NCI-H1694 treated with DMSO at 0.1 percent for 48 hours (cell line): ENCODE measurements at regions not wholly inside any gene's neighbourhood (a gene's known extent, or its start where the extent isn't known, plus 50 kb on each side); places are given as distances from the start of the nearest gene placed in this dataset.
A peak's percentile ranks its signal among the peaks of the same experiment; 100 is the strongest.

Experiments
- DNase-seq: peaks from one replicate; lab custom pipeline; 2025; lab: John Stamatoyannopoulos, UW

- no peak for DNase-seq
Measured at GRCh38 chr18:61173554-61173953, 159.7 kb upstream of the CDH20 start.

DNA sequence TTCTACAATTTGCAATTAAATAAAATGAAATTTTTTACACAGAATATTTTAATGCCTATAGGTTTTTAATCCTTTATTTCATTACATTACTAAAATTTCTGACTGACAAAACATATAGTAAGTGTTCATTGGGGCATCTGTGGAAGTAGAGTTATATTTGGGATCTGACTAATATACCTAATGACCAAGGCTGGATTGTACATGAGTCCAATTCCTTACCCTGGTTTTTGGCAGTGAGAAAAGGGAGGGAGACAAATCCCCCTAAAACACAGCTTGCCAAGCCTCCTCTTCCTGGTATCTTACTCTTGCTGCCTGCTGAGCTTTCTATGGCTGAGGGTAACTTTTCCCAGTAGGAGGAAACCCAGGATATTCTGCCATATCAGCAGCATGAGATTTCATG lies 149.4 kb upstream of the CDH20 start:
- no peak for DNase-seq

GRCh38 chr18:61187971-61188370 lies 145.3 kb upstream of the CDH20 start:
- DNase-seq: no peak

- DNase-seq: no peak
Measured at GRCh38 chr18:61189376-61189775, 143.9 kb upstream of the CDH20 start.

DNA sequence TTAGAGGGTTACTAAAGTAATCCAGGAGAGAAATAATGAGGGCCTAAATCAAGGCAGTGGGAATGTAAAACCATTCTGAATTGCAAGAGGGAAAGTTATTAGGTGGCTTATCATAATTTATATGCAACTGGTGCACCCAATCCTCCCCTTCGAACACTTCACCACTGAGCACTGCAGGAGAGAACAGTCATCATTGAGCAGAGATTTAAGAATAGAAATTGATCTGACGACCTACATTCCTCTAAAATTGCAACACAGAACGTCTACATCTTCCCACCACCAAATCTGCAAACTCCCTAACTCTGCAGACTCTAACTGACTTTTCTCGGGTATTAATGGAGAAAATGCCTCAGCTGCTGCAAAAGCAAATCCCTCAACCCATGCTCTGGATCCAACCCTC lies 138.5 kb upstream of the CDH20 start:
- DNase-seq: no peak

GRCh38 chr18:61196750-61197149 lies 136.5 kb upstream of the CDH20 start:
- no peak for DNase-seq

- no peak for DNase-seq
Measured at GRCh38 chr18:61198486-61198885, 134.7 kb upstream of the CDH20 start.

DNA sequence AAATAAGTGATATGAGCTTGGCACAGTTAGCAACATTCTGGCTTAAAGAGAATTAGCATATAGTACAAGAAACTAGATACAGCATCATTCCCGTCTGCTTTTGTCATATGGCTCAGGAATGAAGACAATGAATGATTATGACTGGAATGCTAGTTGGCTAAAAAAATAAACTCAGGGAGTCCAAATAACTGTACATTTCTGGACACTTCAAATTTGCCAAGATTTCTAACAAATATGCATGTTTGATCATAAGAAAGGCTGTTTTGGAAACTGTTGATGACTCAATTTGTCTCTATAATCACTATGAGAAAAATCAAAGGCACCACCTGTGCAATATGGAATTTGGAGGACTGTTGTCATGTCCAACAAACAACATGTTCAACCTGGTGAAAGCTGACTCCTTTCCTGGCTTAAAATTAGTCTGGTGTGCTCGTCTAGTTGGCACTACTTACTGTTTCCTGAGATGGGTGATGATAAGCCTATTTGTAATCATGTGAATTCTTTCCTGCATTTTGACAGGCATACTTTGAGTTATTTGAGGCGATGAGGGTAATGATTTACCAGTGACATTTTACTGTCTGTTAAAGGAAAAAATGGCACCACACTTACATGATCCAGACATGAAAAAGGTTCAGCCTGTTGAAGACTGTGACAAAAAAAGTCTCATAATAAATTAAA lies 133.9 kb upstream of the CDH20 start:
- no peak for DNase-seq

DNA sequence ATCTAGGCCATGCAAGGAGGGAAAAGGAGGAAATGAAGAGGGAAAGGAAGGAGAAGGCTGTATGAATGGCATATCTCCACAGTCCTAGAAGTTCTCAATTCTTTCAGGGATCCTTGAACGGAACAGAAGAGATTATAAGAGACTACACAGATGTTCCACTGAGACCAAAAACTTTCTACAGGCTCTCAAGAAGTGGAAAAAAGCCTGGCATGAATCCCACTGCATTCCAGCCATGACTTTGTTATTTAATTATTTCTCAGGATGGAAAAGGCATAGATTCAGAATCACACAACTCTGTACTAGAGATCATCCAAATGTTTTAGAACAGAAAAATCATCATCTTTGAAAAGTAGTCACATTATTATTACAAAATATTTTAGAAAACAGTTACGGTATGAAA lies 131.7 kb upstream of the CDH20 start:
- DNase-seq: no peak

GRCh38 chr18:61203151-61203550 lies 130.1 kb upstream of the CDH20 start:
- no peak for DNase-seq

DNA sequence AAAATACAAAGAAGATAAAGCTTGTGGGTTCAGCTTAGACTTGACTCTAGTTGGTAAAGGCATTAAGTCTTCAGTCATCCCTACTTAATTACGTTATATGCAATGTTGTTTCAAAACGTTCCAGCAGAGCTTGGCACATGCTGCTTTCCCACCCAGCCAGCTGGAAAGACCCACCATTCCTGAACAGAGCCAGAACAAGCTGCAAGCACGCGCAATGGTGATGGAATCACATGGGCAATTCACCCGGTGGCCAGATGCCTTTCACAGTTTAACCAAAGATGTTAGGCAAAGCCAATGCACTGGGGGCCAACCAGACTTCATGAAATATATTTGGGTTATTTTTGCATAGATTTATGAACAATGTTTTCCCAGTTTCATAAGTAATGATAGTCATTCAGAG lies 123.4 kb upstream of the CDH20 start:
- DNase-seq: no peak

GRCh38 chr18:61216051-61216450 lies 117.2 kb upstream of the CDH20 start:
- no peak for DNase-seq

DNA sequence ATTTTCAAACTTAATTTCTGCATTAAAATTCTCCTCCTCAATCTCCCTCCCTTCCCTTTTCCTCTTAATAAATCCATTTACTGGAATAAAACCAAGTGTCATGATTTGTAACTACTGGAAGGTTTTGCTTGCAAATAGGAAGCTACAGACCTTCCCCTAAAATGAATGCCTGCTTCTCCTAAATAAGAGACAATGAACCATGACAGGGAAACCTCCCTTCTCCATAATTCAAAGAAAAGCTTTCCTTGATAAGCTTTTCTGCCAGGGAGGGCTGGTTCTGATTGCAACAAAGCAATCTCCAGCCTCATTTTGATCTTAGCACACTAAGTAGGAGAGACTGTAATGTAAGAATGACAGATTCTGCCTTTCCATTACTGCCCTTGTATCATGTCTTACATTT lies 111.0 kb upstream of the CDH20 start:
- DNase-seq: no peak

GRCh38 chr18:61225336-61225735 lies 107.9 kb upstream of the CDH20 start:
- no peak for DNase-seq

DNA sequence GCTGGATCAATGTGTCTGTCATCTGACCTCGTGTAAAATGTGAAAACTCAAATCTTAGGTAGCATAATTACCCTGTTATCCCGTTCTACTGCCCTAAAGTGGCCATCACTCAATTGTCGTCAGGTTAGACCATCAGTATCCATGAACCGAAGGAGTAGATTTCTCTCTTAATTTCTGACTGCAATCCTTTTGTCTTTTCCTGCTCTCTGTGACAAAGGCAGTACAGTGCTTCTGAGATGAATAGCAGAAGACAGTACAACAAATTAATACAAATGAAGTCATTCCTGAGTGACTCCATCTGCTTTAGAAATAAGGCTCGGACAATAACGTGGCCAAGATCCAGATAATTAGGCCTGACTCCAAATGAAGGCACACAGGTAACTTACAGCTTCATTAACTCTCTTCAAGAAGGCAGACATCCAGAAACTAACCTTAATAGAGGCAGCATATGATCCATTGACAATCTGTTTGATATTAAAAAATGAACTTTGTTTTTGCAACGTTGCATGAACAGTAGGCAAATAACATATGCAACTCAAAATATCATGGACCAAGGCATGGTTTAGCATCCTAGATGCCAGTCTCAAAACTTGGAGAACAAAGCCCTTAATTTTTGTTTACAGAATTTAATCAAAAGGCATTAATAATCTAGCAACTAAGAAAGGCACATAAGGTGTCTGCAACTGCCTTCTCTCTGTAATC lies 96.7 kb upstream of the CDH20 start:
- DNase-seq: peak; percentile 59

- DNase-seq: no peak
Measured at GRCh38 chr18:61237529-61237928, 95.7 kb upstream of the CDH20 start.

DNA sequence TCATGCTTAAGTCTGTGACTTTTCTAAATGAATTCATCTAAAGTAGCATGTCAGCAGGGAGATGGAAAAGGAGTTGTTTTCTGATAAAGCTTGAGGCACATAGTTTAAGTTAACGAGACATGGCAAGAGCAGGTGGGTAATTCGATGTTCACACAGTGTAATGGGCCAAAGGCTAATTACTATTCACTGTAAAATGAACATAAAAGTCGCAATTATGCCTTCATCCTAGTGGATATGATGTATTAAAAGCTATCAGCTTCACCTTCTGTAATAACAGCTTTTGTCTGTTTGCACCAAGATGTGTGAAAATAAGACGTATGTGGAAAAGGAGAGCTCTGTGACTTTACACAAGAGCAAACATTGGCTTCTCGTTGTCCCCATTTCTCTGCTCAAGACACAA lies 94.2 kb upstream of the CDH20 start:
- no peak for DNase-seq

DNA sequence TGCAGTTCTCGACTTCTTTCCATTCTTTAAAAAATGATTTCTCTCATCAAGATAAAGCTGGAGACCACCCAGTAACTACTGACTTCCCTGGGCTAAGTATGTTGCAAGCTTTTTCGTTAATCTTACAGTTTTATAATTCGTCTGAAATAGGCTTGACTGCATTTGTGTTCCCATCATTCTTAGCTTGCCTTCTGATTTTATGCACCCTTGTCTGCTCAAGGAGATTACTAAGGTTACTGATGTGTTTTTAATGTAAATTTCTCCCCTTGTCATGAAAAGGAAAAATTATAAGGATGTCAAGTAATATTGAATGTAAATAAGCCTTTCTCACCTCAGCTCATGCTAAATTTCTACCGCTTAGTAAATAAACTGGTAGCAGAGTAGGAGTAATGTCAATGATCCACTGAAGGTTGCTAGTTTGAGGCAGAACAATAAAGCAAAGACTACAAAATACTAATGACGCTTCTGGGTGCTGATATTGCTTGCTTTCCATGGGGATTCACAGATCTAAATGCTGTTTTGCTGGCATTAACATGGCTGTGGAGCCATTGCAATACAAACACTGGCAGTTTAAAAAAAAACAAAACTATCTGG lies 91.9 kb upstream of the CDH20 start:
- no peak for DNase-seq

DNA sequence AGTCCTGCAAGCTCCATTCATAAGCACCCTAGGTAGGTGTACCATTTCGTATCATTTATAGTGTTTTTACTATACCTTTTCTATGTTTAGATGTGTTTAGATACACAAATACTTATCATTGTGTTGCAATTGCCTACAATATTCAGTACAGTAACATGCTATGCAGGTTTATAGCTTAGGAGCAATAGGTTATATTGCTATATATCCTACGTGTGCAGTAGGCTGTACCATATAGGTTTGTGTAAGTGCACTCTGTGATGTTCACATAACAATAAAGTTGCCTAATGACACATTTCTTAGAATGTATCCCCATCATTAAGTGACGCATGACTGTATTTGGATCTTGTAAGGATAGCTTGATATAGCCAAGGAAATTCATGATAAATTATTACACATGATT lies 88.6 kb upstream of the CDH20 start:
- peak; percentile 23 for DNase-seq

DNA sequence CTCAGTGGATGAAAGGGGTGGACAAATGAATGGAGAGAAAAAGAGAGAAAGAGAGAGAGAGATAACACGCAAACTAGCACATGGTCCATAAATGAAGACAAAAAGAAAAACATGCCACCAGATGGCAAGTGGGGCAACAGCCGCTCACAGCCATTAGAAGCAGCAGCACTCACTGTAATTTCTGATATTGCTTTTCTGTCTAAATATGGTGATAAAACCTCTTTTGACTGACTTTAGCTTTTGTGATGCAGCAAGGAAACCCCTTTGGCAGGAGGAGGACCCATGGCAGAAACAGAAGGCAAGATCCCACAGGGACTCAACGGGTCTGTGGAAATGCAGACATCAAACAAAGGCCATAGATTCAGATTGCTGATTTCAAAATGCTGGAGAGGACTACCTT lies 88.0 kb upstream of the CDH20 start:
- DNase-seq: peak; percentile 72

GRCh38 chr18:61248589-61248988 lies 84.6 kb upstream of the CDH20 start:
- no peak for DNase-seq

DNA sequence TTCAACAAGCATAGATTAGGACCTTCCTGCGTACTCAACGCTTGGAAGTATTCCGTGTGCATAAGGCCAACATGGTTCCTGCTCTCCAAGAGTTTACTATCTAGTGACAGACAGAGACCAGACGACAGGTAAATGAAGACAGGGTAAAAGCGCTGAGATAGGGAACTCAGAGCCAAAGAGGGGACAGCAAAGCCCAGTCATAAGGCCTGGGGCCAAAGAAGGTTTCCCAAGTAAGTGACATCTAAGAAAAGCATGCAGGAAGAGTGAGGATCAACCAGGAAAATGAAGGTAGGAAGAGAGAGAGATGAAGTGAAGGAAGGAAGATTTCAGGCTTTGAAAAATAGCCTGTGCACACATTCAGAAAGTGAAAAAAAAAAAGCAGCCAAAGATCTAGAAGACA lies 76.9 kb upstream of the CDH20 start:
- DNase-seq: no peak

GRCh38 chr18:61261870-61262269 lies 71.4 kb upstream of the CDH20 start:
- DNase-seq: no peak

GRCh38 chr18:61272793-61273192 lies 60.4 kb upstream of the CDH20 start:
- no peak for DNase-seq
